Activated CD8-positive, alpha-beta T cell treated with anti-CD3 and anti-CD28 coated beads, Interleukin-2, amount 10 ng/mL, durations not matched to agents 7 days and 5 days (primary cell): ENCODE measurements at regions not wholly inside any gene's neighbourhood (a gene's known extent, or its start where the extent isn't known, plus 50 kb on each side); places are given as distances from the start of the nearest gene placed in this dataset.

Experiments used
- ATAC-seq: fragments of 150-1000 bp; cut with Tn5 transposase; one replicate; pipeline ENCODE4 v1.10.0; 2021; ENCODE audit warnings: moderate library complexity
- CTCF ChIA-PET: fragments of 350-600 bp; sonication (Branson Sonifier 250); formaldehyde crosslinking; loops from one replicate; lab custom pipeline; 2021; ENCODE audit warnings: antibody characterized with exemption; lab: Charles Lee
- POLR2A ChIA-PET: fragments of 350-600 bp; sonication (Branson Sonifier 250); formaldehyde crosslinking; loops from one replicate; lab custom pipeline; 2021; ENCODE audit warnings: antibody characterized with exemption; lab: Charles Lee
- DNase-seq: peaks from one replicate; pipeline ENCODE4 v3.0.0-alpha.2; 2020
- H3K27ac Mint-ChIP-seq: one replicate; pipeline ENCODE4 v1.8.0; 2021; ENCODE audit warnings: mild to moderate bottlenecking, mixed read lengths
- H3K27me3 Mint-ChIP-seq: one replicate; pipeline ENCODE4 v1.8.0; 2021; ENCODE audit warnings: low read depth, mixed read lengths
- H3K36me3 Mint-ChIP-seq: one replicate; pipeline ENCODE4 v1.8.0; 2021; ENCODE audit warnings: low read depth, mixed read lengths
- H3K4me1 Mint-ChIP-seq: one replicate; pipeline ENCODE4 v1.8.0; 2021; ENCODE audit warnings: low read depth, mixed read lengths
- H3K4me3 Mint-ChIP-seq: one replicate; pipeline ENCODE4 v1.8.0; 2021; ENCODE audit warnings: mild to moderate bottlenecking, mixed read lengths
- H3K9me3 Mint-ChIP-seq: one replicate; pipeline ENCODE4 v1.8.0; 2022; ENCODE audit warnings: mixed read lengths; ENCODE audit not compliant: insufficient read depth

DNA sequence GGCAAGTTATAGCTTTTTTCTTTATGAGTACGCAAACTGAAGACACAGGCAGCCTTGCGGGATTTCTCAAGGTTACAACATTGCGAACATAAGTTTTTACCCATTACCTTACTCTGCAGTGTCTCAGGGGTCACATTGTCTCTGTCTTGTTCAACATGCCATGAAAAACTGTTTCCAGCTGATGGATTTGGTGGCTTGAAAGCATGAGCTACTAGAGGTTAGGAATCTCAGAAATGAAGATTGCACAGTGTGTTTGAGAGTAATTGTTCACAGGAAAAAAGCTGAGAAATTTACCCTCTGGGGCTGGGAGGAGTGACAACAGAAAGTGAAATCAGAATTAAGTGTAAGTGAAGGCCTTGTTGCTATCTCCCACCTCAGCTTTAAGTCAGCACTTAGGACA is 568.6 kb downstream of the TAFA4 start:
- CTCF ChIA-PET, result no interaction called here
- Mint-ChIP-seq H3K9me3 (no peaks in the 10 kb centered on the region), H3K27me3 (no peaks in the 10 kb centered on the region), H3K4me3 (no peak overlapping the region), H3K4me1 (no peaks in the 10 kb centered on the region), H3K36me3 (no peaks in the 10 kb centered on the region), H3K27ac (no peak overlapping the region)
- DNase-seq (no peak), ATAC-seq (no peak)
- POLR2A ChIA-PET, result no interaction called here

DNA sequence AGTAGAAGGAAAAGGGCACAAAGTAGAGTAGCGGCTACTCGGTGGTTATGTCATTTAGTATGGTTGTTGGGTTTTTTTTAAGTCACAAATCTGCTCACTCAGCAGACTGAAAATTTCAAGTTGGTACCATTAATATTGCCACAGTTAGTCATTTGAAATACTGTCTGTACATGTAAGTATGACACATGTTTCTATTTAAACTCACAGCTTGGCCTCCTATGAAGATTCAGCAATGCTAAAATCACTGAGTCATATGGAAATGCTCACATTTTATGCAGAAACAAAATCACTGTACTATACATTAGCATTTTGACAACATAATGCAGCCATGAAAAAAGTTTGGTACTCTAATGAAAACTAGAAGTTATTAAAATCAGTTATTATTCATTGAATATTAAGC is 571.9 kb downstream of the TAFA4 start:
- Mint-ChIP-seq H3K4me1 (no peaks in the 10 kb centered on the region), H3K36me3 (no peaks in the 10 kb centered on the region), H3K4me3 (no peak overlapping the region), H3K27ac (no peak overlapping the region), H3K27me3 (no peaks in the 10 kb centered on the region), H3K9me3 (no peaks in the 10 kb centered on the region)
- DNase-seq, result no peak
- CTCF ChIA-PET, result no interaction called here
- POLR2A ChIA-PET, result no interaction called here
- ATAC-seq, result no peak

DNA sequence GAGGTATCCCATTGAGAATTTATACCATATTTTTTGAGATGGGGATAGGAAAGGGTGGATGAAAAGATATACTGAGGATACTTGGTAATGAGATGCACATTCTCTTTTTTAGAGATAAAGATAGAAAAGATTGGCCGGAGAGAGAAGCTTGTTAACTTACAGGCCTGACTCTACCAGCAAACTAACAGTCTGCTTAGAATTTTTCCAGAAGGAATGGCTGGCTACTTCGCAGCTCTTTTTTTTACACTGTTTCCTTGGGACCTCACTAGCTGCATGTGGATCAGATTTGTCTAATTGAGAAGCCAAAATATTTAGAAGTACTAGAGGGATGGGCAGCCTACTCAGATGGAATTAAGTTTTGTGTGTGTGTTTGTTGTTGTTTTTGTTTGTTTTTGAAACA is 586.6 kb downstream of the TAFA4 start:
- Mint-ChIP-seq H3K27ac (no peak overlapping the region), H3K27me3 (no peaks in the 10 kb centered on the region), H3K4me3 (no peak overlapping the region), H3K9me3 (no peaks in the 10 kb centered on the region), H3K36me3 (no peaks in the 10 kb centered on the region), H3K4me1 (no peaks in the 10 kb centered on the region)
- ChIA-PET POLR2A (no interaction called here), CTCF (no interaction called here)
- no peak for DNase-seq
- no peak for ATAC-seq

DNA sequence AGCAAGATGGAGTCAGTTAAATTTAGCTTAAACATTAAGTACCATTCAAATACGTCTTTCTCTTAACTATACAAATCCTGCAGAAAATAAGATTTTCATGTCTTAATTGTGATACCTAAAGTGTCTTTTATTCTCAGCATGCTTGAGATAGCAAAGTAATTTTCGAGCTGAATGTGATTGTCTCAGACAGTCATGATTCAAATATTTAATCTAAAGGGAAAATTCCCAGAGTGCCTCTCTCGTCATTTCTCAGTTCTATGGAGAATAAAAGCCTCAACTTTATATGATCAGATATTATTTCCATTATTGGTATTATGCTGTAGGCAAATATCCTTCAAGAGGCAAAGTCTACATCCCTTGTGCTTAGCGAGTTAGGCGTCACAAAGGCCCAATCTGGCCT is 589.9 kb downstream of the TAFA4 start:
- ChIA-PET POLR2A (no interaction called here), CTCF (no interaction called here)
- no peaks in the 10 kb centered on the region for H3K27me3 Mint-ChIP-seq
- H3K4me1 Mint-ChIP-seq, result no peaks in the 10 kb centered on the region
- H3K27ac Mint-ChIP-seq, result no peak overlapping the region
- no peaks in the 10 kb centered on the region for H3K9me3 Mint-ChIP-seq
- no peaks in the 10 kb centered on the region for H3K36me3 Mint-ChIP-seq
- DNase-seq, result no peak
- ATAC-seq, result no peak
- no peak overlapping the region for H3K4me3 Mint-ChIP-seq

DNA sequence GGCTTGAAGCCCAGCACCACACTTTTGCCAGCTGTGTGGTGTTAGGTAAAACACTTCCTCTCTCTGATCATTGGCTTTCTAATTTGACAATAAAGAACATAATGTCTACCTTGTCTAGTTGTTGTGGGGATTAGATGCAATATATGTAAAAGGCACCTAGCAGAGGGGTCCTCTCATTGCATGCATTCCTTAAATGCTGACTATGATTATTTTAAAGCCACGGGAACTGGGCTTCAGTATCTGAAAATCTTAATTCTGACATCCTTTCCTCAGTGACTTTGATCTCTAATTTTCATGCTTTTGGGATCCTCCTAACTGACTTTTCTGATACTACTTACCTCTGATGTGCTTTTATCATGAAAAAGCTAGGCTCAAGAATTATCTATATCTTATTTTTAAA is 596.3 kb downstream of the TAFA4 start:
- H3K9me3 Mint-ChIP-seq, result no peaks in the 10 kb centered on the region
- H3K4me1 Mint-ChIP-seq, result no peaks in the 10 kb centered on the region
- H3K27ac Mint-ChIP-seq, result no peak overlapping the region
- ChIA-PET CTCF (no interaction called here), POLR2A (no interaction called here)
- DNase-seq, result no peak
- no peaks in the 10 kb centered on the region for H3K27me3 Mint-ChIP-seq
- no peak for ATAC-seq
- no peaks in the 10 kb centered on the region for H3K36me3 Mint-ChIP-seq
- H3K4me3 Mint-ChIP-seq, result no peak overlapping the region

DNA sequence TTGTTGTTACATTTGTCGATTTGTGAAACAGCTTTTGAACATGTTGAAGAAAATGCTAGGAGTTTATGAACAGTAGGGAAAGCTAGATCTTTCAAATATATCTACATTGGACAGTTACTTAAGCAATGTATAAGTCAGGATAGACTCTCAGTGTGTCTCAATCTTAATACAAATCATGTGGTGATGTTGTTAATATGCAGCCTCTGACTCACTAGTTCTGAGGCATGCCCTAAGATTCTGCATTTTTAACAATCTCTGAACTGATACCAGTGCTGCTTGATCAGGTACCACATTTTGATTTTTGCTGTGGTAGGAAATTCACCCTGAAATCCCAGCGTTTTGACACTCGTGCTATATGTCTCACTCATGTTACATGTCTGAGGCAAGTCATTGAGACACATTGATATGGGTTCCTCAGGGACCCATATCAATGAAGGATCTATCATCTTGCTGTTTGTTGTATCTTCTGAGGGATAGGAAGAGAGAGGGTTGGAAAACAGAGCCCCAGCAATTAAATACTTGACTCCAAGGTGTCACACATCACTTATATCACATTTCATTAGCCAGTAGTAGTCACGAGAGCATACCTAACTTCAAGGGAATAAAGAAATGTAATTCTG is 597.9 kb downstream of the TAFA4 start:
- Mint-ChIP-seq H3K27ac (no peak overlapping the region), H3K27me3 (no peaks in the 10 kb centered on the region), H3K36me3 (no peaks in the 10 kb centered on the region), H3K9me3 (no peaks in the 10 kb centered on the region), H3K4me3 (no peak overlapping the region), H3K4me1 (no peaks in the 10 kb centered on the region)
- CTCF ChIA-PET, result no interaction called here
- ATAC-seq (no peak), DNase-seq (no peak)
- POLR2A ChIA-PET, result no interaction called here

DNA sequence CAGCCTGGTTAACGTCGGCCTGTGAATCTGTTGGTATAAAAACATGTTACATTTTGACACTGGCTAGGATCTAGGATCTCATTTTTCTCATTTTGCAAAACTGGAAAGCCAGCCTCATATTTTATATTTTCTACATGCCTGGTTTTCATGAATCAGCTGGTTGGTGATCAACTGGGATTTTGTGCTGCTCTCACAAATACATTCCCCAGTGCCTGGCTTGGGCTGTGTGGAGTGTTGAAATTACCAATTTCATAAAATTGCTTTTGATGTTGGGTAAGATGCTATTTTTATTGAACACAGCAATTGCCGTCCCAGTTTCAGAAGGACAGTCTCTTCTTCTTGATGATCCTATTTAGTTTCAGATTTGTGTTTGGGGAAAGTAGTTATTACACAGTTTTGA is 604.3 kb downstream of the TAFA4 start:
- ATAC-seq, result no peak

DNA sequence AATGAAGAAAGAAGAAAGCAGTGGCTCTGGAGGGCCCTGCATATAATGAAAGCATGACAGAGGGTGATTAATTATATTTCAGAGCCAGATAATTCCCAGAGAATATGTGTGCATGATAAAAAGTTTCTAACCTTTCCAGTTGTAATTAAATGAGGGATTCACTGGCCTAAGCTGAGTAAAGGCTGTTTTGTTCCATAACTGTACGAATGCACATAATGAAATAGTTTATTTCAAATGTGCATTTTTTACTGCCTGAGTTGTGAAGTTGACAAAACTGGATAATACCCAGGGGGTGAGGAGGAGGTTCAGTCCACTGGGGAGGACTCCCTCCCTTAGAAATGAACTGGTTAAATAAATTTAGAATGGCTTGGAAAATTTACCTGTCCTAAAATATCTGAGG is 616.4 kb downstream of the TAFA4 start:
- no peak for DNase-seq
- Mint-ChIP-seq H3K27me3 (no peaks in the 10 kb centered on the region), H3K9me3 (peaks cover 3% of the 10 kb centered on the region), H3K27ac (no peak overlapping the region), H3K4me3 (no peak overlapping the region), H3K36me3 (no peaks in the 10 kb centered on the region), H3K4me1 (no peaks in the 10 kb centered on the region)
- ATAC-seq, result no peak
- CTCF ChIA-PET, result no interaction called here
- POLR2A ChIA-PET, result no interaction called here

More for the DNA sequence above, 604.3 kb downstream of the TAFA4 start:
- no peak for DNase-seq
- Mint-ChIP-seq H3K4me1 (no peaks in the 10 kb centered on the region), H3K4me3 (no peak overlapping the region), H3K36me3 (no peaks in the 10 kb centered on the region), H3K27me3 (no peaks in the 10 kb centered on the region), H3K27ac (no peak overlapping the region), H3K9me3 (no peaks in the 10 kb centered on the region)
- POLR2A ChIA-PET, result no interaction called here
- CTCF ChIA-PET, result no interaction called here

DNA sequence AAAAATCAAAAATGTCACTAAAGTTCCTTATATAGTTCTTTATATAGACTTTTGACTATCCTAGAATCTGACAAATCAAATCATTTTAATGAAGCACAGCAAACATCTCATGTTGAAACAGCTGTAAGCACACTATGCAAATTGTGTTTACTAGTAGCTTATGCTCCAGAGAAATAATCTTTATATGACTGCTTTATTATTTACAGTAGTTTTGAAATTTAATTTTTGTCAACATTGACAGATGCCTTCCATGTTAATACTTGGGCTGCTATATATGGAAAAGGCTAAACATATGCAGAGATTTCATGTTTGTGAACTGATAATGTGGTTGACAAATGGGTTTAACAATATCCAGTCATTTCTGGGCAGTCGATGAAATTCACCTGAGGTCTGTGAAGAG is 616.8 kb downstream of the TAFA4 start:
- ATAC-seq (no peak), DNase-seq (no peak)
- Mint-ChIP-seq H3K9me3 (peaks cover 3% of the 10 kb centered on the region), H3K4me3 (no peak overlapping the region), H3K36me3 (no peaks in the 10 kb centered on the region), H3K4me1 (no peaks in the 10 kb centered on the region), H3K27ac (no peak overlapping the region), H3K27me3 (no peaks in the 10 kb centered on the region)
- CTCF ChIA-PET, result no interaction called here
- POLR2A ChIA-PET, result no interaction called here

DNA sequence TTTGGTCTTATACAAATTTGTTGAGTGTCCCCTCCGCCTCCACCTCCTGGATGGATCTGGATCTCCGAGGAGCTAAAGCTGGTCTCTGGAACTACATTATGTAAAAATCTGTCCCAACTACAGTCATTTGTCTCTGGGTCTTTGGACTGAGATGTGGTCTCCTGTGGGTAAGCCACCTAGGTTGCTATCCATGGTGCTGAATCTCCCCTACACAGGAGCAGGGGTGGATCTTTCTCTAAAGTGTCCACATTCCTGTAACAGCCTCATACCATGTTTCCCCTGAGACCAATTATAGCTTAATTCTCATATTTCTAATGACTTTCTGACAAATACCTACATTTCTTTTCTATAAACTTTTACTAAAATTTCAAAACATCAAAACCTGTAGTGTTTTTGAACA is 625.8 kb downstream of the TAFA4 start:
- no peaks in the 10 kb centered on the region for H3K27me3 Mint-ChIP-seq
- no peak for ATAC-seq
- H3K4me3 Mint-ChIP-seq, result no peak overlapping the region
- no peak overlapping the region for H3K27ac Mint-ChIP-seq
- CTCF ChIA-PET, result no interaction called here
- no peaks in the 10 kb centered on the region for H3K4me1 Mint-ChIP-seq
- DNase-seq, result peak; percentile 40
- POLR2A ChIA-PET, result no interaction called here
- H3K36me3 Mint-ChIP-seq, result no peaks in the 10 kb centered on the region
- H3K9me3 Mint-ChIP-seq, result no peaks in the 10 kb centered on the region

DNA sequence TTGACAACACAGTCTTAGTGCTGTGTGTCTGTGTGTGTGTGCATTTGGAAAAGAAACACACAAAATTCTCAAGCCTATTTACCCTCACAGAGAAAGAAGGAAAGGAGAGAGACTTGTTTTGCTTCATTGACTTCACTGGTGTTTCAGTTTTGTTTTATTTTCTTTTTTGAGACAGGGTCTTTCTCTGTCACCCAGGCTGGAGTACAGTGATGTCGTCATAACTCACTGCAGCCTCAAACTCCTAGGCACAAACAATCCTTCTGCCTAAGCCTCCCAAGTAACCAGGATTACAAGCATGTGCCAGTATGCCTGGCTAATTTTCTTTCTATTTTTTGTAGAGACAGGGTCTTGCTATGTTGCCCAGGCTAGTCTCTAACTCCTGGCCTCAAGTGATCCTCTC is 636.9 kb downstream of the TAFA4 start:
- no peak overlapping the region for H3K27ac Mint-ChIP-seq

DNA sequence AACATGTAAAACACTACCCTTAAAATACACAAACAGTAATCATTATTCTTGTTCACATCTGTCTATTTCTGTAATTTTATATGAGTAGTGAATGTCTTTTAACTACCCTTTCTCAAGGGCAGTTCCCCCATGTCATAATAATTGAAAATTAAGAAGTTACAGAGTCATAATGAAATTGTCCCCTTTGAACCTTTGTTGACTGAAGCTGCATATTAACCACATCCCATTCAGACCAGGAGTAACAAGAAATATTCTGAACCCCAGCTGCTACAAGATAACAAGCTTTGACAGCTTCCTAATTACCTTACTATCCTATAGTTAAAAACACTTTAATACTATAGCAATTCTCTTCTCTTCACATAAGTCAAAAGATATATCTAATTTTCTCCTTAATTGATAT is 635.9 kb upstream of the SUCLG2 start:
- Mint-ChIP-seq H3K36me3 (no peaks in the 10 kb centered on the region), H3K4me3 (no peak overlapping the region), H3K9me3 (no peaks in the 10 kb centered on the region), H3K27me3 (no peaks in the 10 kb centered on the region), H3K27ac (no peak overlapping the region), H3K4me1 (no peaks in the 10 kb centered on the region)
- ChIA-PET POLR2A (no interaction called here), CTCF (no interaction called here)
- no peak for ATAC-seq
- no peak for DNase-seq

More for the DNA sequence above, 636.9 kb downstream of the TAFA4 start:
- Mint-ChIP-seq H3K4me3 (no peak overlapping the region), H3K9me3 (peaks cover 4% of the 10 kb centered on the region), H3K36me3 (no peaks in the 10 kb centered on the region), H3K27me3 (no peaks in the 10 kb centered on the region), H3K4me1 (no peaks in the 10 kb centered on the region)
- POLR2A ChIA-PET, result no interaction called here
- DNase-seq (no peak), ATAC-seq (no peak)
- CTCF ChIA-PET, result no interaction called here

DNA sequence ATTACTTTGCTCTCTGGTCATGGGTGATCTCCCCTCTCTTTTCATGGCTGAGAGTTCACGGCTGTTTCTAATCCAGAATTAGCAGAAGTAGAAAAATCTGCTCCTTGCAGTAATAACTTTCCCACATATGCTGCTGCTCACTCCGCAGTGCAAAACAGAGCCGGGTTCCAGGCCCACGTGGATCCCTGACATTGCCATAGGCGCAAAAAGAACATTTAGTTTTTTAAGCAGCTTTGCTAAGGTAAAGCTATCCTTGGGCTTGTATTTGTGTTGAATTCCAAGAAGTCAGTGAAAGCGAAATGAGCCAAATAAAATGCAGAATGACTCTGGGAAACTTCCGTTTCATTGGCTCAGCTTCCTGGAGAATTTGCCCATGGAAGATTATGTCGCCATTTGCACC is 633.7 kb upstream of the SUCLG2 start:
- Mint-ChIP-seq H3K36me3 (no peaks in the 10 kb centered on the region), H3K27me3 (no peaks in the 10 kb centered on the region), H3K4me3 (no peak overlapping the region), H3K27ac (no peak overlapping the region), H3K4me1 (no peaks in the 10 kb centered on the region), H3K9me3 (no peaks in the 10 kb centered on the region)
- POLR2A ChIA-PET, result no interaction called here
- CTCF ChIA-PET, result no interaction called here
- DNase-seq, result no peak
- ATAC-seq, result no peak
